ENCODE measurements at regions not wholly inside any gene's neighbourhood (a gene's known extent, or its start where the extent isn't known, plus 50 kb on each side); places are given as distances from the start of the nearest gene placed in this dataset.

- no peaks in the 10 kb centered on the region for H3K36me3 ChIP-seq (ENCODE audit: control insufficient read depth in 2 of 2, insufficient read depth in 1 of 2, low read length in 2 of 2)
- TF ChIP-seq ZNF292 (tag by site-specific recombination; IDR thresholded peaks at IDR 0.05; ENCODE audit: borderline replicate concordance, low read depth) (no peak), ZNF610 (tag by site-specific recombination; IDR thresholded peaks at IDR 0.05; ENCODE audit: borderline replicate concordance) (no peak), ZNF747 (tag by site-specific recombination; IDR thresholded peaks at IDR 0.05) (no peak), ZNF692 (tag by site-specific recombination; IDR thresholded peaks at IDR 0.05) (no peak), OSR2 (tag by site-specific recombination; IDR thresholded peaks at IDR 0.05) (no peak), INSM2 (tag by site-specific recombination; IDR thresholded peaks at IDR 0.05) (no peak), ZNF561 (tag by site-specific recombination; IDR thresholded peaks at IDR 0.05; ENCODE audit: borderline replicate concordance) (no peak), ZNF248 (tag by site-specific recombination; IDR thresholded peaks at IDR 0.05) (no peak), ZNF791 (tag by site-specific recombination; IDR thresholded peaks at IDR 0.05) (no peak), TRIM28 (IDR thresholded peaks at IDR 0.05; ENCODE audit: borderline replicate concordance, low read length) (no peak), HOXD13 (CRISPR knock-in tag; IDR thresholded peaks at IDR 0.05; ENCODE audit: borderline replicate concordance) (no peak), ZNF544 (tag by site-specific recombination; IDR thresholded peaks at IDR 0.05) (no peak), HOXA7 (CRISPR knock-in tag; IDR thresholded peaks at IDR 0.05; ENCODE audit: borderline replicate concordance) (no peak), ZNF274 (IDR thresholded peaks at IDR 0.05; ENCODE audit: low read length) (no peak), ZNF274 (tag by site-specific recombination; IDR thresholded peaks at IDR 0.05; ENCODE audit: borderline replicate concordance) (no peak), KLF8 (tag by site-specific recombination; IDR thresholded peaks at IDR 0.05) (no peak), ZNF670 (tag by site-specific recombination; IDR thresholded peaks at IDR 0.05; ENCODE audit: low read depth) (no peak), ZNF16 (tag by site-specific recombination; IDR thresholded peaks at IDR 0.05; ENCODE audit: low read depth) (no peak), ZNF449 (tag by site-specific recombination; IDR thresholded peaks at IDR 0.05) (no peak), KLF17 (tag by site-specific recombination; IDR thresholded peaks at IDR 0.05) (no peak), ZNF529 (tag by site-specific recombination; IDR thresholded peaks at IDR 0.05; ENCODE audit: insufficient replicate concordance) (no peak)
- ChIA-PET POLR2A (no interaction called here), CTCF (interaction anchor here (0.7 kb wide), 1 partner anchor 609 kb away, joined by 3 read pairs; no protein-coding TSS in a partner anchor)
- no peak overlapping the region for H3K27ac ChIP-seq (ENCODE audit: extremely low read depth, low read depth, low read length)
- H3K4me3 ChIP-seq (ENCODE audit: low read depth, low read length), result no peak overlapping the region
- no peaks in the 10 kb centered on the region for H3K4me1 ChIP-seq (ENCODE audit: control insufficient read depth, insufficient read depth, low read length)
- H3K9me3 ChIP-seq (ENCODE audit: control insufficient read depth, insufficient read depth, low read depth, low read length), result no peaks in the 10 kb centered on the region
Observed at GRCh38 chr7:68417002-68417401, 1181.3 kb upstream of the AUTS2 start.

GRCh38 chr7:68417659-68418058, 1180.6 kb upstream of the AUTS2 start:
- ChIA-PET POLR2A (no interaction called here), CTCF (no interaction called here)
- Histone ChIP-seq H3K4me1 (ENCODE audit: control insufficient read depth, insufficient read depth, low read length) (no peaks in the 10 kb centered on the region), H3K9me3 (ENCODE audit: control insufficient read depth, insufficient read depth, low read depth, low read length) (no peaks in the 10 kb centered on the region), H3K36me3 (ENCODE audit: control insufficient read depth in 2 of 2, insufficient read depth in 1 of 2, low read length in 2 of 2) (no peaks in the 10 kb centered on the region), H3K27ac (ENCODE audit: extremely low read depth, low read depth, low read length) (no peak overlapping the region), H3K4me3 (ENCODE audit: low read depth, low read length) (no peak overlapping the region)
- TF ChIP-seq ZNF571 (tag by site-specific recombination; IDR thresholded peaks at IDR 0.05) (no peak), ZNF169 (tag by site-specific recombination; IDR thresholded peaks at IDR 0.05) (no peak), REPIN1 (tag by site-specific recombination; IDR thresholded peaks at IDR 0.05; ENCODE audit: low read depth) (no peak), ZBTB8A (tag by site-specific recombination; IDR thresholded peaks at IDR 0.05) (no peak), GLIS1 (tag by site-specific recombination; IDR thresholded peaks at IDR 0.05) (no peak), ZNF785 (tag by site-specific recombination; IDR thresholded peaks at IDR 0.05) (no peak)

Measured in HEK293 (cell line).